Endothelial cell of umbilical vein (primary cell): ENCODE measurements at regions not wholly inside any gene's neighbourhood (a gene's known extent, or its start where the extent isn't known, plus 50 kb on each side); places are given as distances from the start of the nearest gene placed in this dataset.
"Not testable (repeated sequence)": the region's sequence is repeated elsewhere in the genome, so short reads cannot be mapped to it uniquely, and the experiment has no call there.

Source experiments
- BruUV-seq: library from RNA; stranded (reverse); fragments of 400-500 nt; replicated peaks from 2 replicates; lab custom pipeline; 2021; lab: Mats Ljungman, UMichigan
- CTCF ChIA-PET: fragments of 300-600, 350-600 bp; sonication (Branson Sonifier 250); formaldehyde crosslinking; loops from one replicate; lab custom pipeline; 2021; ENCODE audit warnings: antibody characterized with exemption, inconsistent platforms; lab: Charles Lee
- POLR2A ChIA-PET: fragments of 300-600, 350-600 bp; sonication (Branson Sonifier 250); formaldehyde crosslinking; loops from one replicate; lab custom pipeline; 2021; ENCODE audit warnings: antibody characterized with exemption, inconsistent platforms; lab: Charles Lee
- DNase-seq: peaks from one replicate; pipeline ENCODE4 v3.0.0-alpha.2; 2011; ENCODE audit warnings: low read depth, low spot score
- FAIRE-seq: peaks from 2 replicates; lab custom pipeline; 2011; peaks lifted over from hg19 to GRCh38; lab: Jason Lieb, UNC
- H2AFZ ChIP-seq: 2 replicates; pipeline ENCODE4 v1.6.0; 2012; ENCODE audit warnings: low read depth, low read length, control low read depth, inconsistent platforms
- H3K27ac ChIP-seq: 2 replicates; pipeline ENCODE4 v1.5.1; 2011; ENCODE audit warnings: low read depth, mild to moderate bottlenecking, control low read depth, low read length, moderate library complexity; ENCODE audit not compliant: insufficient read depth
- H3K27me3 ChIP-seq, 2 experiments: 2 replicates each; pipeline versions ENCODE4 v1.6.0 to v1.6.1; 2011; ENCODE audit warnings: low read length in 2 of 2, mixed read lengths in 1 of 2; ENCODE audit not compliant: control insufficient read depth in 2 of 2, insufficient read depth in 2 of 2
- H3K36me3 ChIP-seq, 2 experiments: 2 replicates in 1 of 2; 3 replicates in 1 of 2; pipeline ENCODE4 v1.5.1; 2011; ENCODE audit warnings: low read length in 2 of 2, mild to moderate bottlenecking in 1 of 2, moderate library complexity in 1 of 2; ENCODE audit not compliant: control insufficient read depth in 2 of 2, insufficient read depth in 2 of 2; ENCODE audit errors: extremely low read depth in 1 of 2
- H3K4me1 ChIP-seq: 3 replicates; pipeline ENCODE4 v1.5.1; 2011; ENCODE audit warnings: mild to moderate bottlenecking, low read length; ENCODE audit not compliant: control insufficient read depth, insufficient read depth; ENCODE audit errors: extremely low read depth
- H3K4me2 ChIP-seq: 2 replicates; pipeline ENCODE4 v1.6.1; 2011; ENCODE audit warnings: low read length, control low read depth, mixed read lengths; ENCODE audit not compliant: insufficient read depth
- H3K4me3 ChIP-seq, 3 experiments: fragments of 200-600 bp in 1 of 3; sonication (generic), shearing (Covaris generic) in 1 of 3; replicated peaks in 1 of 3; 2 replicates each; pipeline ENCODE4 v1.5.1; 2011 to 2016; ENCODE audit warnings: control low read depth in 3 of 3, low read length in 3 of 3, mild to moderate bottlenecking in 2 of 3, inconsistent platforms in 1 of 3, low read depth in 1 of 3, moderate library complexity in 1 of 3; ENCODE audit not compliant: insufficient read depth in 1 of 3
- H3K79me2 ChIP-seq: 2 replicates; pipeline ENCODE4 v1.6.0; 2012; ENCODE audit warnings: low read length, inconsistent platforms; ENCODE audit not compliant: control insufficient read depth, insufficient read depth
- H3K9ac ChIP-seq: replicated peaks from 2 replicates; pipeline ENCODE3; 2011; ENCODE audit warnings: low read length, control low read depth; ENCODE audit not compliant: insufficient read depth; ENCODE audit errors: extremely low read depth
- H3K9me1 ChIP-seq: replicated peaks from 3 replicates; pipeline ENCODE4 v1.6.0; 2011; ENCODE audit warnings: mild to moderate bottlenecking, low read length; ENCODE audit not compliant: control insufficient read depth, insufficient read depth; ENCODE audit errors: extremely low read depth
- H3K9me3 ChIP-seq: replicated peaks from 2 replicates; pipeline ENCODE4 v1.5.1; 2012; ENCODE audit warnings: low read length, inconsistent platforms; ENCODE audit not compliant: control insufficient read depth, insufficient read depth
- H4K20me1 ChIP-seq: replicated peaks from 2 replicates; pipeline ENCODE3; 2011; ENCODE audit warnings: mild to moderate bottlenecking, low read length; ENCODE audit not compliant: control insufficient read depth, insufficient read depth; ENCODE audit errors: extremely low read depth
- CTCF ChIP-seq, 2 donors: IDR thresholded peaks; 1 replicate in 1 of 2; 2 replicates in 1 of 2; pipeline ENCODE4 v1.5.1; 2011; ENCODE audit warnings: low read length in 2 of 2, mild to moderate bottlenecking in 2 of 2, moderate library complexity in 2 of 2, control low read depth in 1 of 2, inconsistent platforms in 1 of 2, low read depth in 1 of 2; ENCODE audit not compliant: insufficient read depth in 1 of 2; ENCODE audit errors: extremely low read depth in 1 of 2
- JUN ChIP-seq: IDR thresholded peaks from 2 replicates; pipeline ENCODE4 v1.6.1; 2011; ENCODE audit warnings: borderline replicate concordance, low read depth; ENCODE audit not compliant: insufficient read length, insufficient read depth
- MAX ChIP-seq: IDR thresholded peaks from 2 replicates; pipeline ENCODE4 v1.6.1; 2011; ENCODE audit not compliant: insufficient read depth, insufficient read length
- dilution Hi-C: fragments of 300-500 bp; cut with MboI; formaldehyde crosslinking; loops from one replicate; pipeline ENCODE4 v1.15.0; 2019; ENCODE audit warnings: low sequenced_read_pairs; ENCODE audit not compliant: extremely low pct_ligation_motif_present
- intact Hi-C: fragments of 100-400 bp; cut with micrococcal nuclease; formaldehyde crosslinking; loops from one replicate; pipeline ENCODE4 v1.10.0; 2022

- dilution Hi-C loops = no loop called here
- Histone ChIP-seq H3K9me3 (no peaks in the 10 kb centered on the region), H3K79me2 (no peaks in the 10 kb centered on the region), H2AFZ (no peak overlapping the region), H3K4me1 (no peaks in the 10 kb centered on the region), H3K4me2 (no peak overlapping the region), H3K36me3 (no peaks in the 10 kb centered on the region), H3K9me1 (no peaks in the 10 kb centered on the region), H3K4me3 (no peak overlapping the region), H4K20me1 (no peaks in the 10 kb centered on the region), H3K9ac (no peak overlapping the region), H3K27ac (no peak overlapping the region), H3K27me3 (no peaks in the 10 kb centered on the region)
- CTCF ChIA-PET = no interaction called here
- intact Hi-C loops = no loop called here
- FAIRE-seq = no peak
- no TSS peak for BruUV-seq
- POLR2A ChIA-PET = no interaction called here
- no peak for DNase-seq
- TF ChIP-seq JUN = no peak
- TF ChIP-seq CTCF (IDR thresholded peaks at IDR 0.05; ENCODE audit: extremely low read depth in 1 of 2, insufficient read depth in 1 of 2, low read depth in 1 of 2, low read length in 2 of 2) = no peak
- TF ChIP-seq MAX = no peak
These were observed 341.7 kb downstream of the PREX1 start for GRCh38 chr20:48486065-48486464.

GRCh38 chr20:48485153-48485552 is 342.6 kb downstream of the PREX1 start:
- H3K27ac ChIP-seq, H3K79me2 ChIP-seq, H3K9me3 ChIP-seq, H3K4me2 ChIP-seq, FAIRE-seq, H2AFZ ChIP-seq, BruUV-seq, POLR2A ChIA-PET, H3K4me1 ChIP-seq, intact Hi-C loops, dilution Hi-C loops, H3K27me3 ChIP-seq, H4K20me1 ChIP-seq, H3K36me3 ChIP-seq, CTCF ChIA-PET, H3K9me1 ChIP-seq, H3K9ac ChIP-seq, DNase-seq, H3K4me3 ChIP-seq: not testable (repeated sequence)
